Panc1 (cell line): ENCODE measurements at regions not wholly inside any gene's neighbourhood (a gene's known extent, or its start where the extent isn't known, plus 50 kb on each side); places are given as distances from the start of the nearest gene placed in this dataset.

Source experiments
- ATAC-seq: fragments of 200-7000 bp; cut with Tn5 transposase; 2 replicates; pipeline ENCODE4 v1.9.1; 2020; ENCODE audit warnings: mild to moderate bottlenecking, moderate library complexity
- BruUV-seq: library from RNA; stranded (reverse); fragments of 400-500 nt; replicated peaks from 2 replicates; lab custom pipeline; 2021; lab: Mats Ljungman, UMichigan
- CTCF ChIA-PET: fragments of 300-600 bp; sonication (Branson Sonifier 250); formaldehyde crosslinking; loops from one replicate; lab custom pipeline; 2022; ENCODE audit warnings: antibody characterized with exemption; lab: Charles Lee
- POLR2A ChIA-PET: fragments of 300-600 bp; sonication (Branson Sonifier 250); formaldehyde crosslinking; loops from one replicate; lab custom pipeline; 2022; ENCODE audit warnings: antibody characterized with exemption; lab: Charles Lee
- DNase-seq: peaks from one replicate; pipeline ENCODE4 v3.0.0-alpha.2; 2010; ENCODE audit warnings: low read depth, low spot score
- H3K27ac ChIP-seq: 2 replicates; pipeline ENCODE4 v1.5.1; 2011; ENCODE audit warnings: mild to moderate bottlenecking, low read length, inconsistent platforms
- H3K27me3 ChIP-seq: fragments of 200-500 bp; sonication (Bioruptor generic); 2 replicates; pipeline ENCODE4 v1.6.0; 2014; ENCODE audit warnings: low read length, inconsistent platforms; ENCODE audit not compliant: control insufficient read depth, insufficient read depth
- H3K36me3 ChIP-seq: fragments of 200-500 bp; sonication (Bioruptor generic); 2 replicates; pipeline ENCODE4 v1.5.1; 2014; ENCODE audit warnings: inconsistent platforms, mild to moderate bottlenecking, low read length, moderate library complexity; ENCODE audit not compliant: control insufficient read depth, insufficient read depth
- H3K4me1 ChIP-seq: 2 replicates; pipeline ENCODE4 v1.5.1; 2011; ENCODE audit warnings: inconsistent platforms, mild to moderate bottlenecking, low read length, moderate library complexity; ENCODE audit not compliant: control insufficient read depth, insufficient read depth
- H3K4me3 ChIP-seq, 2 experiments: 2 replicates each; pipeline ENCODE4 v1.5.1; 2011 to 2012; ENCODE audit warnings: low read depth in 2 of 2, low read length in 2 of 2, mild to moderate bottlenecking in 2 of 2, inconsistent platforms in 1 of 2, moderate library complexity in 1 of 2
- H3K9me3 ChIP-seq: fragments of 200-500 bp; sonication (Bioruptor generic); 2 replicates; pipeline ENCODE4 v1.5.1; 2014; ENCODE audit warnings: low read depth, mild to moderate bottlenecking, inconsistent platforms, low read length, moderate library complexity; ENCODE audit not compliant: control insufficient read depth, insufficient read depth
- CTCF ChIP-seq: fragments of 450-650 bp; IDR thresholded peaks from 2 replicates; pipeline ENCODE4 v1.5.1; 2017; ENCODE audit warnings: mild to moderate bottlenecking
- POLR2AphosphoS5 ChIP-seq: IDR thresholded peaks from 2 replicates; pipeline ENCODE4 v1.6.1; 2012; ENCODE audit warnings: mild to moderate bottlenecking, low read depth, low read length, moderate library complexity
- SIN3A ChIP-seq: IDR thresholded peaks from 2 replicates; pipeline ENCODE4 v1.6.1; 2012; ENCODE audit warnings: low read depth, mild to moderate bottlenecking, low read length, moderate library complexity, borderline replicate concordance; ENCODE audit not compliant: insufficient read depth
- TCF7L2 ChIP-seq: IDR thresholded peaks from 2 replicates; pipeline ENCODE4 v1.6.1; 2011; ENCODE audit warnings: mild to moderate bottlenecking, low read depth, low read length, inconsistent platforms
- in situ Hi-C: cut with HindIII; loops from 2 replicates; pipeline ENCODE4 v1.10.0; 2016; ENCODE audit warnings: low sequenced_read_pairs, low pct_unique_long_range_greater_than_20kb
- intact Hi-C: fragments of 100-400 bp; cut with micrococcal nuclease; formaldehyde crosslinking; loops from one replicate; pipeline ENCODE4 v1.10.0; 2022; ENCODE audit not compliant: unreplicated experiment
- TF ChIP-seq, protein P1 (sequence below), 2 experiments: IDR thresholded peaks; 2 replicates each; pipeline ENCODE4 v1.6.1; 2011 to 2012; ENCODE audit warnings: low read depth in 2 of 2, control low read depth in 1 of 2, low read length in 1 of 2, mild to moderate bottlenecking in 1 of 2, moderate library complexity in 1 of 2; ENCODE audit not compliant: insufficient read depth in 1 of 2

DNA sequence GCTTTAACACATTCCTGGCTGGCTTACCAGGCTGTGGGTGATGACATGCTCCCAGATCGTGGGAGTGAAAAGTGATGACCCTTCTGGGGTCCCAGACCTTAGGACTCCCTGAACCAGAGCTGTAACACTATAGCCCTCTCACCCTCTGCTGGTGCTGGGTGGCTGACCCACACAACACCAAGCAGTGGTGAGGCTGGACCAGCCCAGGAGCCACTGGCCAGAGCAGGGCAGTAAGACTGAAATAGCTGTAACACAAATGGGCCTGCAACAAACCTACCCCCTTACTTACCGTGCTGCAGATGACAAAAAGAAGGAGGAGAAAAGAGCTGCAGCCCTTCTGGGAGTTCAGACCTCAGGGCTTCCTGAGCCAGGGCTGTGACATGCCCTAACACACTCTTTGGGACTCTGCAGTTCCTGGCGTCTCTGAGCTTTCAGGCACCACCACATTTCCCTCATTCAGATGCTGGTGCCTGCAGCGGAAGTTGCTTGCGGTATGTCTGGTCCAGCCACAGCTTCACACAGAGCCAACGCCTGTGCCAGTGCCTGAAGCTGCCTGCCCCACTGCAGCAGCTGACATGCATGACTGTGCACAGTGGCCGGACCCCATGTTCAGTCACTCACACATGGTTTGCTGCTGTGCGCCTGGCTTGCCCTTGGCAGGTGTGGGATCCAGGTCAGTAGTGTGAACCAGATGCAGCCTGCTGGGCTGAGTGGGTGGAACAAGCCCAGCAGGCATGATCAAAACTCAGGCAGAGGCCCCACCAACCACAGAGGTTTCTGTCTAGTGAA lies 1247.4 kb downstream of the EFNA5 start:
- DNase-seq (no peak), ATAC-seq (no peak; the same call in 1 of the 2 replicates)
- H3K36me3 ChIP-seq: no peaks in the 10 kb centered on the region
- H3K4me1 ChIP-seq: no peaks in the 10 kb centered on the region
- no peak for TF ChIP-seq SIN3A
- TF ChIP-seq CTCF: no peak
- TF ChIP-seq, protein P1, sequence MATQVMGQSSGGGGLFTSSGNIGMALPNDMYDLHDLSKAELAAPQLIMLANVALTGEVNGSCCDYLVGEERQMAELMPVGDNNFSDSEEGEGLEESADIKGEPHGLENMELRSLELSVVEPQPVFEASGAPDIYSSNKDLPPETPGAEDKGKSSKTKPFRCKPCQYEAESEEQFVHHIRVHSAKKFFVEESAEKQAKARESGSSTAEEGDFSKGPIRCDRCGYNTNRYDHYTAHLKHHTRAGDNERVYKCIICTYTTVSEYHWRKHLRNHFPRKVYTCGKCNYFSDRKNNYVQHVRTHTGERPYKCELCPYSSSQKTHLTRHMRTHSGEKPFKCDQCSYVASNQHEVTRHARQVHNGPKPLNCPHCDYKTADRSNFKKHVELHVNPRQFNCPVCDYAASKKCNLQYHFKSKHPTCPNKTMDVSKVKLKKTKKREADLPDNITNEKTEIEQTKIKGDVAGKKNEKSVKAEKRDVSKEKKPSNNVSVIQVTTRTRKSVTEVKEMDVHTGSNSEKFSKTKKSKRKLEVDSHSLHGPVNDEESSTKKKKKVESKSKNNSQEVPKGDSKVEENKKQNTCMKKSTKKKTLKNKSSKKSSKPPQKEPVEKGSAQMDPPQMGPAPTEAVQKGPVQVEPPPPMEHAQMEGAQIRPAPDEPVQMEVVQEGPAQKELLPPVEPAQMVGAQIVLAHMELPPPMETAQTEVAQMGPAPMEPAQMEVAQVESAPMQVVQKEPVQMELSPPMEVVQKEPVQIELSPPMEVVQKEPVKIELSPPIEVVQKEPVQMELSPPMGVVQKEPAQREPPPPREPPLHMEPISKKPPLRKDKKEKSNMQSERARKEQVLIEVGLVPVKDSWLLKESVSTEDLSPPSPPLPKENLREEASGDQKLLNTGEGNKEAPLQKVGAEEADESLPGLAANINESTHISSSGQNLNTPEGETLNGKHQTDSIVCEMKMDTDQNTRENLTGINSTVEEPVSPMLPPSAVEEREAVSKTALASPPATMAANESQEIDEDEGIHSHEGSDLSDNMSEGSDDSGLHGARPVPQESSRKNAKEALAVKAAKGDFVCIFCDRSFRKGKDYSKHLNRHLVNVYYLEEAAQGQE (IDR thresholded peaks at IDR 0.05; ENCODE audit: insufficient read depth in 1 of 2, low read depth in 2 of 2, low read length in 1 of 2): no peak
- TF ChIP-seq POLR2AphosphoS5: no peak
- no peak for TF ChIP-seq TCF7L2
- no TSS peak for BruUV-seq
- POLR2A ChIA-PET: no interaction called here
- no peaks in the 10 kb centered on the region for H3K27me3 ChIP-seq
- in situ Hi-C loops (no loop called here), intact Hi-C loops (no loop called here)
- no peak overlapping the region for H3K4me3 ChIP-seq
- H3K9me3 ChIP-seq: peaks cover 2% of the 10 kb centered on the region; the same call in 1 of the 2 replicates
- CTCF ChIA-PET: no interaction called here
- no peak overlapping the region for H3K27ac ChIP-seq

DNA sequence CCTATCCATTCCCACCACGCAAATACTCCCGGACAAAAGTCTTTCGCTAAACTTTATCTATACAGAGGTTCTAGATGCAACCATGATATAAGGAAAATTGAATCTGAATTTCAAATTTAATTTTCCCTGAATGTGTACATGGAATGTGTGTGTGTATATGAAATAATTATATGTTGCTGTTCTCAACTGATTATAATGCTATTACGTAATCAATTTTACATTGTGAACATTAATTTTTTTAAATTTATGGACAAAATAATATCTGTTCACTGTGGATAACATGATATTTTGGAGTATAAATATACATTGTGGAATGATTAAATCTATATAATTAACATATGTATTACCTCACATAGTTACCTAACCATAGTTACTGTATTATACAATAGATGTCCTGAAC lies 1250.6 kb downstream of the EFNA5 start:
- Histone ChIP-seq H3K4me3 (no peak overlapping the region), H3K27ac (no peak overlapping the region), H3K9me3 (peaks cover 2% of the 10 kb centered on the region; the same call in 1 of the 2 replicates), H3K27me3 (no peaks in the 10 kb centered on the region), H3K36me3 (no peaks in the 10 kb centered on the region), H3K4me1 (no peaks in the 10 kb centered on the region)
- in situ Hi-C loops: no loop called here
- POLR2A ChIA-PET: no interaction called here
- no TSS peak for BruUV-seq
- CTCF ChIA-PET: no interaction called here
- DNase-seq (no peak), ATAC-seq (no peak)
- intact Hi-C loops: no loop called here
- no peak for TF ChIP-seq CTCF
- TF ChIP-seq, protein P1 (IDR thresholded peaks at IDR 0.05; ENCODE audit: insufficient read depth in 1 of 2, low read depth in 2 of 2, low read length in 1 of 2): no peak
- no peak for TF ChIP-seq POLR2AphosphoS5
- no peak for TF ChIP-seq TCF7L2
